NK-92 (cell line): ENCODE measurements at regions not wholly inside any gene's neighbourhood (a gene's known extent, or its start where the extent isn't known, plus 50 kb on each side); places are given as distances from the start of the nearest gene placed in this dataset.

Experiments used
- DNase-seq: peaks from one replicate; lab custom pipeline; 2025; ENCODE audit not compliant: unreplicated experiment; lab: John Stamatoyannopoulos, UW

DNA sequence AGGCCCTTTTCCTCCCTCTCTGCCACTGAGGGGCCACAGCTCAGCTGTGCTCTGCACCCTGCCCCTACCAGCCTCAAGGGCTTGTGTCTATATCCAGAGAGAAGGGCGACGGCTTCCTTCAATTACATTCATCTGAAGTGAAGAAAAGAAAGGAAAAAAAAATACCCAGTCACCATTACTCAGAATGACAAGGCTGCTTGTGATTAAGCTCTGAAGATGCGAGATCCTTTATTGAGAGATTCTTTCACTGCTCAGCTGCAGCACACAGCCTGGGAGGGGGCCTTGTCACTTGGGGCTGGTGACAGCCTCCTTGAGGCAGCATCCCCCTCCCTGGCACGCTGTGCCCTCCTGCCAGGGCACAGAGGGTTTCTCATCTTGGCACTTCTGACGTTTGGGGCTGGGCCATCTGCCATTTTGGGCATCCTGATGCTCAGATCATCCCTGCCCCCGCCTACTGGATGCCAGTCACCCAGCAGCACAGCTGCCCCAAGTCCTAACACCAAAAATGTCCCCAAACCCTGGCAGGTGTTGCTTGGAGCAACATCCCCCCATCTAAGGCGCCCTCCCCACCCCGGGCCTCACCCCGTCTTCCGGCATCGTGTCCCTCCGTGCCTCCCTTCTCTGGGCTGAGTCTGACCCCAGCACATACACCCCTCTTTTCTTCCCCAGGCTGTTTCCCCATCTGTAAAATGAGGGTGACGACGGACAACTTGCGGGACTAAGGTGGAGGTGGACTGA, 1394.7 kb downstream of the BRD1 start:
- no peak for DNase-seq

- no peak for DNase-seq
These were observed 1395.9 kb downstream of the BRD1 start for GRCh38 chr22:48431536-48432315.

DNA sequence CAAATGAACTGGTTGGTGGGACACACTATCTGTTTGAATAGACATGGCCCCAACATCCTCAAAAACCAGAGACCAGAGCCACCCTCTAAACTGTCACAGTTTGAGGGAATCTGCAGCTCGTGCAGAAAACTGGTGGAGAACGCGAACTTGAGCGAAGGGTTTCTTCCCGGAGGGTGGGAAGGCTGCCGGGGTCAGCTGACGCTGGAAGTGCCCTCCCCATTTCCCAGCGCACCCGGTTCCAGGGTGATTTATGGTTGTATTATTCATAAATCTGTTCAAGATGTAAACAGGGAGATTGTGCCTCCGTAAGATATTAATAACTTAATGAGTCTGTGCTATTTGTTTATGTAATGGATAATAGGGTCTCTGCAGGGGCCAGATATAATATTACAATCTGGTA, 1396.7 kb downstream of the BRD1 start:
- DNase-seq: no peak

- no peak for DNase-seq
These were observed 1398.1 kb downstream of the BRD1 start for GRCh38 chr22:48429446-48430020.

DNA sequence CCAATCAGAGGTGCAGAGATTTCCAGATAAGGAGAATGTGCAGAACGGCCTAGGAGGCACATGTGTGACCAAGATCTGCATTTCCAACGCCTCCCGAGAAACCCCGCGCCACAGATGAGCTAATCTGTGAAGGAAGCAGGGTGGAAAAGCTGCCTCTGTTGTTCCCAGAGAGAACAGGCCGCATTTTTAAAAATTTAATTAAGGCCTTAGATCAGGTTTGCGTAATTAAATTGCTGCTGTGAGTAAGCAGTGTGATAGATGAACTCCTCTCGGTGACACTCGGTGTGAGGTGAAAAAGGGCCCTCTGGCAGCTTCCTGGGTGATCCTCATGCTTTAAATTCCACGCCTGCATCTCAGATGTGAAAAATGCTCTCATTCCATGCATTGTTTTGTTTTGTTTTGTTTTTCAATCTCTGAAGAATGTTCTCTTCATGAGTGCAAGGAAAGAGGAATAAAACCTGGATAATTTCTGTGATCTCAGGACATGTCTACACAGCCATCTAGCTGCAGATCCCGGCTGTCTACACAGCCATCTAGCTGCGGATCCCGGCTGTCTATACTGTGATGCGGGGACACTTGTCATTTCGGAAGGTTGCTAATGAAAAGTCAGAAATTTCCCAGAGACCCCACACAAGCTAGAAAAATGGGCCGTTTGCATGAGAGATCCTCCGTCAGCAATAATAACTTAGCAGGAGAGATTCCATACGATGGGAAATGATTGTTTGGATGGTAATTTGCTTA, 1398.9 kb downstream of the BRD1 start:
- DNase-seq: no peak

DNA sequence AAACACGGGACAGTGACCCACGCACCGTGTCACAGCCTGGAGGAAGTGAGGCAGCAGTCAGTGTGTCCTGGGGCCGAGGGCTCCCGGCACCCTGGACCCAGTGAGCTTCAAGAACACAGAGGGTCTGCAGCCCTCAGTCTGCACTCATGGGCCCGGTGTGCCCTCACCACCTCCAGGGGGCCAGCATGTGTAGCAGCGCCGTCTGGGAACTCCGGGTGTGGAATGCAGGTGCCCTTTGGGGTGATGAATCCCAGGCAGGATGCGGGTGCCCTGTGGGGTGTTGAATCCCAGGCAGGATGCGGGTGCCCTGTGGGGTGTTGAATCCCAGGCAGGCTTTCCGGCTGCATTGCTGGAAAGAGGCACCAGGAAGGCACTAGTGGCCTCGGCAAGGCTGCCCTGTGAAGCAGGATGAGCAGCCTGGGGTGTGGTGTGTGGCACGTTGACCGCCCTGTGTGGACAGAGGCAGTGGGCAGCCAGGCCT, 1399.9 kb downstream of the BRD1 start:
- DNase-seq: no peak

DNA sequence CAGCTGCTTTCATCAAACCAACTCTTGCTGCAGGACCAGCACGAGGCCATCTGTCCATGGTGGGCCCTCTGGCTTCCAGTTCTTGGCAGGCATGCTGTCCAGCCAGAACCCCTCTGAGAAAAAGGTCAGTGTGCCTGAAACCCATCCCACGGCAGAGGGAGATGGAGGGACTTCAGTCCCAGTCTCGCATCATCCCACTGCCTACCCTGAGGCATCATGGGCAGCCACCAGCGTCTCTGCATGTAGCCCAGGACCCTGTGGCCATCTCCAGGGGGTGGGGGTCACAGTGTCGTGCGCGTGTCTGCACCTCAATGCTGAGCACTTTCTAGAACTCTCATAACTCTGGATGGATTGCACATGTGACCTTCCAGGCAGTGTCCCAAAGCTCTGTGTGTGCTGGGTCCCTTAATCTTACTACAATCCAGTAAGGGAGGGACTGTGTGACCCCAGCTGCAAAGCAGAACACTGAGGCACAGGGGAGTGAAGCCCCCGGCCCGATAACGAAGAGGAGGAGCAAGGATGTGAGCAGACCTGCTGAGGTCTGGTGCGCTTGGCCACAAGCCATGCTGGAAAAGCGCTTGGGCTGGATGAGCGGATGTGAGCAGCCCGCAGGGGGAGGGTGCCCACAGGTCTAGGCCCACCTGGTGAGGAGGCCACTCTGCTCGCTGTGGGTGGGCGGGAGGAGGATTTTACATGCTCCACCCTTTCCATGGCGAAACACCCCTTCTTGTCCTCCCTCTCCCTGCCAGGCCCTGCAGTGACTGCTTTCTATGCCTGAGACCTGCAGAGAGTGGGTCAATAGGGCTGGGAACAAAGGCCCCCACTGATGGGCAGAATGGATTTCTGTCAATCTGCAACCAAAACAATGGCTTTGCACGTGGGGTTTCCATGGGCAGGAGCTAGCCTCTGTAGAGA, 1401.0 kb downstream of the BRD1 start:
- DNase-seq: no peak

DNA sequence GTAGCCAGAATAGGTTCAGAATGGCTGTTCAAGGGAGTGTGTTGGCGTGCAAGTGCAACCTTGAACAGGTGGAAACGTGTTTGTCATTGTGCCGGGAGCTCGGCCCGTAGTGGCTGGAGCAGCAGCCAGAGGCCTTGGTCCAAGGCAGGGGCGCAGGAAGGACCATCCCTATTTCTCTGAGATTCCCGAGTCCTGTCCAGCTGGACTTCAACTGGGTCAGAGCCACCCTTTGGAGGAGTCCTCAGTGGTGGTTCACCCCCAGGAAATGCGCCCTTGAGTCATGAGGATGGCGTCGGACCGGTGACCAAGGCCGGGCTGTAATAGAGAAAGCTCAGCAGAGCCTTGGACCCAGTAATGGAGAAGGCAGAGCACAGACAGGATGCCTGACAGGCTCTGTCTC, 1402.0 kb downstream of the BRD1 start:
- DNase-seq: no peak

GRCh38 chr22:48425091-48425506, 1402.6 kb downstream of the BRD1 start:
- no peak for DNase-seq

DNA sequence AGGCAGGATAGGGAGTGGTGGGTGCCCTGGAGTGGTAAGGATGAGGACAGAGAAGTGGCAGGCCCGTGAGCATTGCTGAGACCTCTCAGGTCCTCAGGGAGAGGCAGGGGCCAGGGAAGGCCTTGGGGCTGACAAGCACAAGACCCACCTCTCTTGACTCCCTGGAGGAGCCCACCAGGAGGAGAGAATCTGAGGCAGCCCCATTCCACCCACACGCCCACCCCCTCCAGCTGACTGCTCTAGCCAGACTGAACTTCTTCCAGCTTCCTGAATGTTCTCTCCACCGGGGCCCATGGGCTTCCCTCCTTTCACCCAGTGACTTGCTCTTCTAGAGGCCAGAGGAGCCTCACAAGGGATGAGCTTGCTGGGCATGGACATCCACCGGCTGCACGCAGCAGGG, 1403.0 kb downstream of the BRD1 start:
- no peak for DNase-seq

DNA sequence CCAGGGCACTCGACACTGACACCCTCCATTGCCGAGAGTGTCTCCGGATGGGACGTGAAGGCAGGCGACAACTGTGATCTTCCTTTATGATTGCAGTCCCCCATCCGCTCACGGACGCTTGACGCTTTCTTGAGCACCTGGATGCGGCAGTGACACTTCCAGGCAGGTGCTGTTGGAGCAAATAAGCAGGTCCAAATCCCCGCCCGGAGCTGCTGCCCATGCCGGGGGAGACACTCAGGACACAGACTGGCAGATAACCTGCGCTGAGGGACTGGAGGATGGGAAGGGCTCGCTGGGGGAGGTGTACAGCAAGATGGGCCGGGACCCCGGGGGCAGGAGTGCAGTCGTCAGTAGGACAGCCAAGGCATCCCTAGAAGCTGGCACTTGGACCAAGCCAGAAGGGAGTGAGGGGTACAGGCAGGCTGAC, 1403.5 kb downstream of the BRD1 start:
- no peak for DNase-seq

GRCh38 chr22:48423481-48423911, 1404.2 kb downstream of the BRD1 start:
- no peak for DNase-seq

DNA sequence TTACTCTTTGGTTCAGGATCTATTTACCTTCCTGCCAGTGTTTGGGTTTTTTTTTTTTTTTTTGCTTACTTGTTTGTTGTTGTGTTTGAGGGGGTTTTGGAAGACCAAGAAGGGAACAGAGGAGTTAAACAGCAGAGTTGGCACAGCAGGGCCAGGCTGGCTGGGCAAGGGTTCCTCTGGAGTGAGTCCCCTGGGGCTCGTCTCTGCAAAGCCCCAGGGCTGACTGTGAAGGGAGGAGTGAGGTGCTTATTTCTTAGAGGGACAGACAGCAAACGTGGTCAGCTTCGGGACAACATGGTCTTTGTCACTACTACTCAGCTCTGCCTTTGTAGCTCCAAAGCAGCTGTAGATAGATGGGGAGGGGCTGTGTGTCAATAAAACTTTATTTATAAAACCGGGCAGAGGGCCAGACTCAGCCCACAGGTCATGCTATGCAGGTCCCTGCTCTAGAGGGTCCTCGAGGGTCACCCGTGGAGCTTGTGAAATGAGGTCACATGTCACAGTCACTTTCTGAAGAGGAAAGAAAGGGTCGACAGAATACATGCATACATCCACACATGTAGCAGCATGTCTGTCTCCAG, 1404.7 kb downstream of the BRD1 start:
- no peak for DNase-seq

- no peak for DNase-seq
These were observed 1408.8 kb downstream of the BRD1 start for GRCh38 chr22:48418831-48419230.

- no peak for DNase-seq
These were observed 1410.2 kb downstream of the BRD1 start for GRCh38 chr22:48417225-48418070.

DNA sequence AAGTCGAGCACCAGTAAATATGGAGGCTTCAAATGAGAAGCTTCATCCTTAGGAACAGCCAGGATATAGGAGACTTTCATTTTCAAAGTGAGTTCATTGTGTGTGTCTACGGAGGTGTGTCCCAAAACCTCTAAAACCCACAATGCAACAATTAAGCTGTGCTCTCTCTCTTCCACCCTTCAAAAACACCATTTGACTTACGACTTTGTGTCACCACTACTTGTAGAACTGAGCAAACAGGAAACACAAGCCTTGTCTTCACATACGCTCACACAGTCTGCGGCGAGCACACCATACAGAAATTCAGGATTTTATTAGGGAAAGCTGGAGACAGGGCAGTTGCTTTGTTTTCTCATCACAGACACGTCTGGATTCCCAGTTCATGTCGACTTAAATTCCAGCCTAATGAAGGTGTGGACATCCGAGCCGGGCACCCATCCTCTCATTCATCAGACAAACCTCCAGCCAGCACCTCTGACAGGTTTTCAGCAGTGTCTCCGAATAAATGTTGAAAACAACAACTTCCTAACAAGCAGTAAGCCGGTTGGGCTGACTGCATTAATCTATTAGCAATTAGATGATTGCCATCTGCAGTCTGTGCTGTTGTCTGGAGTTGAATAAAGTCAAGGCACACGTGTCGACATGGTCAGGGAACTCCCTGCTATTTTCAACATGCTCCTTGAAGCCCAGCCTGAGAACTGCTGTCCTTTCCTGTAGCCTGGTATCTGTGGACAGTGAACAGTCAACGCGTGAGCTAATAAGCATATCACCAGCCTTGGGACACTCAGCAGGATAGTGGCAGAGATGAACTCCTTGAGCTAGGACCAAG, 1411.1 kb downstream of the BRD1 start:
- no peak for DNase-seq

GRCh38 chr22:48415520-48415919, 1412.2 kb downstream of the BRD1 start:
- no peak for DNase-seq

DNA sequence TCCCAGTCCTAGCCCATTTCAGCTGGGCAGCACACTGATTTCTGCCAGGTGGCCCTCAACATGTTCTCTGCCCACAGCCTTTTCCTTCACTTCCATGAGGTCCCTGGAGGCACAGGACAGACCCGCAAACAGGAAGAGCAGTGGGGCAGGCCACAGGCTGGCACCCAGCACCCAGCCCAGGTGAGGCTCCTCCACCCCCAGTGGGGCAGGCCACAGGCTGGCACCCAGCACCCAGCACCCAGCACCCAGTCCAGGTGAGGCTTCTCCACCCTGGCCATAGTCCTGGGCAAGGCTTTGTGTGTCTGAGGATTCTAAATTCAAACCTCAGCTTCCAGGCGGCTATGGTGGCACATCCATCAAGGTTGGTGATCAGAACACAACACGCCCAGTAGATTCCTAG, 1413.0 kb downstream of the BRD1 start:
- DNase-seq: no peak
